SW480 (cell line): ENCODE measurements at regions not wholly inside any gene's neighbourhood (a gene's known extent, or its start where the extent isn't known, plus 50 kb on each side); places are given as distances from the start of the nearest gene placed in this dataset.
A peak's percentile ranks its signal among the peaks of the same experiment; 100 is the strongest.
"Not testable (repeated sequence)": the region's sequence is repeated elsewhere in the genome, so short reads cannot be mapped to it uniquely, and the experiment has no call there.

ENCODE experiments used
- DNase-seq: peaks from one replicate; pipeline ENCODE4 v3.0.0-alpha.2; 2016; ENCODE audit warnings: low spot score

DNA sequence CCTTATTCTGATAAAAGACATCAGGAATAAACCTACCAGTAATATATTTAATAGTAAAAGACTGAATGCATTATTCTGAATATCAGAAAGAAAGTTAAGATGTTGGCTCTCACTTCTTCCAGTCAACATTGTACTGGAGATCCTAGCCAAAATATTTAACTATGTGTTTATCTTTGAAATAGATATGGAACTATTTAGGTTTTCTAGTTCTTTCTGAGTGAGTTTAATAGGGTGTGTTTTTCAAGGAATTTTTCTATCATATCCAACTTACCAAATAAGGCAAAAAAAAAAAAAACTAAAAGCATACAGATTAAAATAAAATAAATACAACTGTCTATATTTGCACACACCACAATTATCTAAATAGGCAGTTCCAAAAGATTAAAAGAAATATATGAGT is 478.9 kb upstream of the LMO3 start:
- no peak for DNase-seq

DNA sequence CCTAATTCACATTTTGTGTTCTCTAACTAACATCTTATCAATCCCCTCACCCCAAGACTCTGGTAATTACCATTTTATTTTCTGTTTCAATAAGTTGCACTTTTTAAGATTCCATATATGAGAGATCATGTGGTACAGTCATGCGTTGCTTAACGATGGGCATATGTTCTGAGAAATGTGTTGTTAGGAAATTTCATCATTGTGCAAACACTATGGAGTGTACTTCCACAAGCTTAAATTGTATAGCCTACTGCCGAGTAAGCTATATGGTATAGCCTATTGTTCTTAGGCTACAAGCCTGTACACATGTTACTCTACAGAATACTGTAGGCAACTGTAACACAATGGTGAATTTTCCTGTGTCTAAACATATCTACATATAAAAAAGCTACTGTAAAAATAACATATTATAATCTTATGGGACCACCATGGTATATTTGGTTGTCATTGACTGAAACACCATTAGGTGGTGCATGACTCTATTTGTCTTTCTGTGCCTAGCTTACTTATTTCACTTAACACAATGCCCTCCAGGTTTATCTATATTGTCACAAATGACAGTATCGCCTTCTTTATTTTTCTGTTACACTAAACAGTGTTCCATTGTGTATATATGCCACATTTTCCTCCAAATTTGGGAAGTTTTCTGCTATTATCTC is 473.4 kb upstream of the LMO3 start:
- DNase-seq, result no peak

DNA sequence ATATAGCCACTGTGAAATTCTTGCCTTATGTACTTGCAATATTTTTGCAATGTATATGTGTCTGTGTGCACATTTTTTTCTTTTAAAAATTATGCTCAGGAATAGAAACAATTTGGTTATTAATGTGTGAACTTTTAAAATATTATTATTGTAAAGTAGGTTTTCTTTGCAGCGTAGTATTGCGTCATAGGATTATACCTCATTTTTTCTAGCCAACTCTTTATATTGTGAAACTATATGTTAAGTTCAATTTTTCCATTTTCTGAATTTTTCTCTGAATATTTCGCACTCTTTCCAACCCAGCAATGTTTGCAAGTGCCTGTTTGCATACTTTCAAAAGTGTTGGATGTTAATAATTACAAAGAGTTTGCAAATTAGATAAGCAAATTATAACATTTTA is 471.6 kb upstream of the LMO3 start:
- no peak for DNase-seq

DNA sequence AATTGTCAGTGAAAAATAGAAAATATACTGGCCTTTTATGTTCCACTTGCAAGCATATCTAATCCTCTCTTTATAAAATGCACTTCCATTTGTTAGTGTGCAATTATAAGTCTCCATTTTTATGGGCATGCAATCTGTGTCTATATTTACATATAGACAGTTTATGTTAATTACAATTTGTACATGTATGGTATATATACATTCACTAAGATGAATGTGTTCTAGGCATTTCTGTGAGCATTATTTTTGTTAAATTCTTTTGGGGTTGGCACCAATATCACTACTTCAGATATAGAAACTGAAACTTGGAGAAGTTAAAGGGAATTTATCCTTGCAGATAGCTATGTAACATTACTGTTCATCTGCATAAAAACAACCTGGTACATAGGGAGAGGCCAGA is 470.8 kb upstream of the LMO3 start:
- DNase-seq, result no peak

DNA sequence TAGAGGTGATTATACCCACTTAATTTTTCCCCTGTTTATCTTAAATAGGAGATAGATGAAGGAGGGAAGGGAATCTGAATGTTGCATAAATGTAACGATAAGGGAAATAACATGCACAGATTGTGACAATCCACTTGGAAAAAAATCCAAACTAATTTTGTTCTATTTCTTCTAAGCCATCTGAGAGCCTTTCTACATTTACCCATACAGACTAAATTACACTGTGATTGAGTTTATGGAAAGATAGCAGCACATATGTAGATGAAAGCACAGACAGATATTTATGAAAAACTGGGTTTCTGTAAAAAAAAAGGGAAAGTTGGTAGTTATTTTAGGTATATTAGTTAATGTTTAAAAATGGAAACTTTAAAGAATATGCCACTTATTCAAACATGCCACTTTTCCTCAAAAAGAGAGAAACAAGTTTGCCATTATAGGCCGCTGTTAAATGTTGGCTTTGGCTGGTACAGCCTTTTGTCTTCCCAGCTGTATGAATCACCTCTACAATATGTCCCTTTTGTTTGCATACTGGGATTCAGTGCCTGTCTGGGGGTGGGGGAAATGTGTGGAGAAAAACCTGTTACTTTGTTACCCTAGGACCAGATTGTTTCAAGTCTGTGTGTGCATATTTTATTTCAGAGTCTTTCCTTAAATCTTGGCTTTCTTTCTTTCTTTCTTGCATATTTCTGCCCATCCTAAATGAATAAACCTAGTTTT is 470.2 kb upstream of the LMO3 start:
- no peak for DNase-seq

DNA sequence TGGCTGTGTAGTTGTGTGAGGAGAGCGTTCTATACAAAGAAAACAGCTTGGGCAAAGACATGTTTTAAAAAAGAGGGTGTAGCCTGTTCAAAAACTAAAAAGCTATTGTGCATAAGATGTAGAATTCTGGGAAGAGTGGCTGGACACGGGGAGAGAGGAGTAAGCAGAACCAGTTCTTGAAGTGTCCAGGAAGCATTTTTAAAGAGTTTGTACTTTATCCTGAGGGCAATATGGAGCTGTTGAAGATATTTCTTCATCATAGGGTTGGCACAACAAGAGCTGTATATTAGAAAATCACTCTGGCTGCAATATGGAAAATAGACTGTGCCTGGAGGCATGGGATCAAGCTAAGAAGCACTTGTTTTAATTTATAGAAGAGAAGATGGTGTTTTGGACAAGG is 458.9 kb upstream of the LMO3 start:
- DNase-seq, result no peak

DNA sequence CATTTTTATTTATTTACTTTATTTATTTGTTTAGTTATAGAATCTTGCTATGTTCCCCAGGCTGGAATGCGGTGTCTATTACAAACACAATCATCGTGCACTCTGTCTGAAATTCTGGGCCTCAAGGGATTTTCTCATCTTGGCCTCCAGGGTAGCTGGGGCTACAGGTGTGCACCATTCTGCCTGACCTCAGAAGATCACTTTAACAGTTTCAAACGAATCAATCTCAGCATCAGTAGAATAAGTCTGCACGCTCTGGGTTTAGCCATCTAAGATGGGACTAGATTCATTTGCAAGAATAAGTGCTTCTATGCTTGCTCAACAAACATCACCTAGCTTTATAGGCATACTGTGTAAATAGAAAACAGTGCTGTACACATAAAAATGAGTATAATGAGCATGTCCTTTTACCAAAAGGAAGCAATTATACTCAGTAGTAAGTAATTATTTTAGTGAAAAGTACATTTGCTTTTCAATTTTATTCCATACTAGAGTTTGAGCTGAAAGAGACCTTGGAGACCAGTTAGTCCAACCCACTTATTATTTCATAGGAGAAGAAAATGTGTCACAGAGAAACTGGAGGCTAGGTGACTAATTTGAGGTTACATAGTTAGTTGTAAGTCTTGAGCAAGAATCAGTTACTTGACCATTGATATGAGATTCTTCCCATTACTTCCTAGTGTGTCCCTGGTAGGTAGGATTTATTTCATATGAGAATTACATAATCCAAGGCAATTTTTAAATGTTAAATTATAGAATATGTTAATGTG is 456.5 kb upstream of the LMO3 start:
- no peak for DNase-seq

DNA sequence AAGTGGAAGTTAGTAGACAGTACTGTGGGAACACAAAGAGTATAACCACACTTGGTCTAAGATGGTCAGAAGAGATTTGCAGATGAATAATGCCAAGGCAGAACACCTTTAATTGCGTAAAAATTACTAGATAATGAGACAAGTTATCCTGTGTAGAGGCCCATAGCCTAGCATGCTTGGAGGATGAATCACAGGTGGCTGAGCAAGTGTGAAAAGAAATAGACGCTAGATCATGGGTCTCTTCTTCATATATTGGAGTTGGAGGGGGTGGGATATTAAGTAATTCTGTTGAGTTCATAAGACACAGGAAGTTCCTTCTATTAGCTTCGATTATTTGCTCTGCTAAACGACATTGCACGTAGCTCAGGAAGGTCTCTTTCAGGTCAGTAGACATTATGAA is 454.3 kb upstream of the LMO3 start:
- no peak for DNase-seq

DNA sequence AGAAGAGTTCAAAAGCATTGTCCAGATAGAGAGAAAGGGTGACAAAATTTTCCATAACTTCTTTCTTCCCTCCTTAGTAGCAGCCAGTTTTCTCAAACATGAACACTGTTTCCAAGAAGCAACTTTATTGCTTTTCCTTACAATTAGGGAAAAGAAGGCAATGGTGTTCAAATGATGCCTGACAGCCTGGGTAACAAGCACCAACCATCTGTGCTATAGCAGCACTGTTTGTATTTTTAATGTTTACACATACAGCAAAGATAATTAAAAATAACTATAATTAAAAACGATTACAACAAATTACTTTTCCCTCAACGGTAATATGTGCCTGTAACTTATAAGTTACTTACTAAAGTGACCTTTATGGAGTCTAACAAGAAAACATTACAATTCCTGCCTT is 450.6 kb upstream of the LMO3 start:
- no peak for DNase-seq

DNA sequence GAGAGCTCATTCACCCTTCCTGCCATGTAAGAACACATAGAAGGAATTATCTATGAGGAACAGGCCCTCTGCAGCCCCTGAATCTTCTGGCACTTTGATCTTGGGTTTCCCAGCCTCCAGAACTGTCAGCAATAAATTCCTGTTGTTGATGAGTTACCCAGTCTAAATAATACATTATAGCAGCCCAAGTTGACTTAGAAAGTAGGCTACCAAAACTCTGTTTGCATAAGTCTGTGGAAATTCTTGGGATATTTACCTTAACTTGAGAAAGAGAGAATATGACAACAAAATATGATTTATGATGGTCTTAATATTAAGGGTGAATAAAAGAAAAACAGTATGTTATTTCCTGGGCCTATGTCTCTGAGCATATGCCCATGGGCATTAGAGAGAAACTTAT is 433.0 kb upstream of the LMO3 start:
- no peak for DNase-seq

DNA sequence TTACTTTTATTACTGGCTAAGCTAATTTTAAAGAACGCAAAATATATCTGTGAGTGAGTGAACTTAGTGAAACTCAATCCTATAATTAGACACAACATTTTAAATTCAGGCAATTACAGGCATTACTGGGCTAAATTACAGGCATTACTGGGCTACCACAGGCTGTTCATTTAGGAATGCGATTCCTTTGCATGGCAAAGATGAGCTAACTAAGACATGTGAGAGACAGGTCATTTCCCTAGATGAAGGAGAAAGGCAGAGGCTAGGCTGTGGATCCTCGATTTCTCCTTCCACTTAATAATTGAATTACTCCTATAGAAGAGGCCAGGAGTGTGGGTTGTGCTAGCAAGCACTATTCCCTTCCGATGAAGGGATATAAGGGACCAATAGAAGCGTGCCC is 429.4 kb upstream of the LMO3 start:
- DNase-seq, result no peak

DNA sequence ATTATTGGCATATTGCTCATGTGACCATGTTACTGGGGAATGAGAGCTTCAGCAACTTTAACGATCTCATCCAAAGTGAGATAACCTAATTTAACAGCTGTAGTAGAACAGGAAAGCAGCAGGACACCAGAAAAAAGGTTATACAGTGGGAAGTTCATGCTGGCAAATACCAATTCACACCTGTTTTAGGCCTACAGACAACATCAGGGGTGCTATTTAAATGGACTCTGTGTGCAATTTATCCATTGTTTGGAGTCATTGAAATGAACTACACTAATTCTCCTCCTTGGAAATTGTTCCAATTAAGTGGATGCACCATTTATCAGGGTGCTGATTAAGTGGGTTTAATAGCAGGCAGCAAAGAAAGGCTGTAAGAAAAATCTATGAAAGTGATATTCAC is 424.4 kb upstream of the LMO3 start:
- DNase-seq, result no peak

DNA sequence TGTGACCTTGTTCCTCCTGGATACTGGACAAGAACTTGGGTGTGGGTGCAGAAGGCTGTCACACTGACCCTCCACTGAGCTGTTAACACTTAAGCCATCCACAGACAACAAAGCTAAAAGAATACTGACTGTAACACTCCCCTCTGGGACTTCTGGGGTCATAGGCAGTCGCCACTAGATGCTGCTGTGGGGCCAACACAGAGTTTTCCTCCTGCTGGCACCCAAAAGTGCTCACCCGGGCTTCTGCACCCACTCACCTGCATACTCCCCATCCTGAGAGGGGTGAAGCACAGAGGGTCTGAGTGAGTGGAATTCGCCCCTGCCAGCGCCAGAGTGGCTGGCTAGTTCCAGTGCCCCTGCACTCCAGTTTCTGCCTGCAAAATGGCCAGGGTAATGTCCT is 422.4 kb upstream of the LMO3 start:
- no peak for DNase-seq

DNA sequence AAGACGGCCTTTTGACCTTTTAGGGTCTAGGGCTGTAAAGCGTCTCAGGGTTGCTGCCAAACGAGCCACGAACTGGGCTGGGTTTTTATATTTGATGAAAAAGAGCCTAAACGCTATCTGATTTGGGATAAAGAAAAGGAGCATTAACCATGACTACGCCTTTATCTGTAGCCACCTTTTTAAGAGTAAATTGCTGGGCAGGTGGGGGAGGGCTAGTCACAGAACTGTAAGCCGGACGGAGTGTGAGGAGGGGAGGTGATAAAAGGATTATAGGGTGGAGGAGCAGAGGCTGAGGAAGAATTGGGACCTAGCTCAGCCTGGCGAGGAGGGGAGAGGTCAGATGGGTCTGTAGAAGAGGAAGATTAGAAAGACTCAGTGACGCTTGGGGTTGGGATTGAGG is 419.5 kb upstream of the LMO3 start:
- not testable (repeated sequence) for DNase-seq

DNA sequence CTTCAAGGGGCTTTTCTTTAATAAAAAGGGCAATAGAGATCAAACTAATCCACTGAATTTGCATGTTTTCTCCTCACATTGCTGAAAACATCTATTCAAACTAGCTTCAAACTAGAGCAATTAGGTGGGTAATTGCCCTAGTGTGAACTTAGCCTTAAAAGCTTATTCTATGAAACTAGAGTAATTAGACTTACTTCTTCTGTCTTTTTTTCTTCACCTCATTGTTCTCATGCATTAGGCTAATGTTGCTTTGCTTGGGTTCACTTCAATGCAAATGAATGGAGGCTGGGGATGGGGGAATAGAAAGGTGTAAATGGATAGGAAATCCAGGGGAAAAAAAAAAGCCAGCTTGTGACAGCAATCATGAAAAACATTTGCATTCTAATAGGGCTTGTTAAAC is 414.8 kb upstream of the LMO3 start:
- DNase-seq, result no peak

DNA sequence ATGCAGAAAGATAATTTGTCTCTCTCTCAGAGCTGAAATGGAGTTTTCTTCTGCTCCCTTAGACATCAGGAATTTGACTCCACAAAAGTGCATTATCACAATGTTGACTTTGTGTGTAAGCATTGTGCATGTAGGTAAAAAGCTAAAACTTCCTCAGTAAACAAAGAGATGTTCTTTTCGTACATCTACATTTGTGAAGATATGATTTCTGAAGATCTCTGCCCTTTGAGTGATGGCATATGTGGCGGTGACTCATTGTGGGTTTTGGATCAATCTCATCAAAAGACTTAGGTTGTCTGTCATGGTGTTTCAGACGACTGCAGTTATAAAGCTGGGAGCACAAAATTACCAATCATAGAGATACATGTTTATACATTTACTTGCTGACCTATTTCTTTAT is 411.4 kb upstream of the LMO3 start:
- DNase-seq, result peak; percentile 35

DNA sequence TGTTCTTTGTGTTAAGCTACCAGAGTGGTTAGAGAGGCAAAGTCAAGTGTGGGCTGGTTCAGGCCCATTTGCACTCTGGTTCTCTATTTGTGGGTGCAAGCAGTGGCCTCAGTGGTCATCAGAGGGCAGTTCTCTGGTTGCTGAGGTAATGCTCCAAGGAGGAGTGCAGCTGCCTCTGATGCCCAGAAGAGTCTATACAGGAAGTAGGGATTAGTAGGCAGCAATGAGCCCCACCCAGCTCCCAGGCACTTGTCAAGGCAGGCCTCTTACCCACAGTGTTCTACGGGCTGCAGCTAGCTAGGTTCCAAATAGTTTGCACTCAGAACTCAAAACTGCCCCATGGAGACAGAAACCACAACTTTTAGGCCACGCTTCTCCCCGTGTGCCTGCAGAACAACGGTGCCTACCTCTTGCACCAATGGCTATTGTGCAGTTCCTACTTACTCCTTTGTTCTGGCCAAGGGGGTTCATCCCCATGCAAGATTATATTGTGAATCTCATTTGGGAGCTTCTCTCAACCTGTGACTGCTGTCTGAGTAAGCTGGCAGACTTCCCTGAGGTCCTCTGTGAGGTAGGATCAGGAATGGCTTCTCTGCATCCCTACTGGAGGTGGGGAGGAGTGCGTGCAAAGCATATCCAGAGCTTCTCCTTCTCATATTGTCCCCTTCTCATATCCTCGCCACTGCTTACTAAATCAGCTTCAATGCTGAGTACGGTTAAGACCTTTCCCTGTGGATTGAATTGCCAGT is 410.3 kb upstream of the LMO3 start:
- peak; percentile 17 for DNase-seq

DNA sequence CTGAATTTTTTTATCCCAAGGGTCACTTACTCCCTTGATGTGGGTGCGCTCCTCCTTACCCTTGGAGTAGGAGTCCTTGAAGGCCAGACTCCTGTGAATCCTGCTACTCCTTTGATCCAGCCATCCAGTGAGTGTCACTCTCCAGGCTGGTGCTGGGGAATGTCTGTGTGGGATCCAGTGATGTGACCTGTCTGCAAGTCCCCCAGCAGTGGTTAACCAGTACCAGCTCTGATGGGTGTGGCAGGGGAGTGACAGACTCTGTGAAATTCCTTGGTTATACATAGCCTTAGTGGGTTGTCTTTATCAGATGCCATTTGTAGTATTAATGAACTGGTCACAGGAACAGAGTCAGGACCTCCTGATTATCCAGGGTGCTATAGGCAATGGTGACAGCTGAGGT is 409.5 kb upstream of the LMO3 start:
- peak; percentile 49 for DNase-seq

DNA sequence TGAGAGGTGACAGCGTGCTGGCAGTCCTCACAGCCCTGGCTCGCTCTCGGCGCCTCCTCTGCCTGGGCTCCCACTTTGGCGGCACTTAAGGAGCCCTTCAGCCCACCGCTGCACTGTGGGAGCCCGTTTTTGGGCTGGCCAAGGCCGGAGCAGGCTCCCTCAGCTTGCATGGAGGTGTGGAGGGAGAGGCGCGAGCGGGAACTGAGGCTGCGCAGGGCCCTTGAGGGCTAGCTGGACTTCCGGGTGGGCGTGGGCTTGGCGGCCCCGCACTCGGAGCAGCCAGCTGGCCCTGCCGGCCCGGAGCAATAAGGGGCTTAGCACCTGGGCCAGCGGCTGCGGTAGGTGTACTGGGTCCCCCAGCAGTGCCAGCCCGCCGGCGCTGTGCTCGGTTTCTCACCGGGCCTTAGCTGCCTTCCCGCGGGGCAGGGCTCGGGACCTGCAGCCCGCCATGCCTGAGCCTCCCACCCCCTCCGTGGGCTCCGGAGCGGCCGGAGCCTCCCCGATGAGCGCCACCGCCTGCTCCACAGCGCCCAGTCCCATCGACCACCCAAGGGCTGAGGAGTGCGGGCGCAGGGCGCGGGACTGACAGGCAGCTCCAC is 401.6 kb upstream of the LMO3 start:
- not testable (repeated sequence) for DNase-seq

DNA sequence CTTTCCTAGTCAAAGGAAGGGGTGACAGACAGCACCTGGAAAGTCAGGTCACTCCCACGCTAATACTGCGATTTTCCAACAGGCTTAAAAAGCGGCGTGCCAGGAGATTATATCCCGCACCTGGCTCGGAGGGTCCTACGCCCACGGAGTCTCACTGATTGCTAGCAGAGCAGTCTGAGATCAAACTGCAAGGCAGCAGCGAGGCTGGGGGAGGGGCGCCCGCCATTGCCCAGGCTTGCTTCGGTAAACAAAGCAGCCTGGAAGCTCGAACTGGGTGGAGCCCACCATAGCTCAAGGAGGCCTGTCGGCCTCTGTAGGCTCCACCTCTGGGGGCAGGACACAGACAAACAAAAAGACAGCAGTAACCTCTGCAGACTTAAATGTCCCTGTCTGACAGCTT is 392.6 kb upstream of the LMO3 start:
- DNase-seq, result not testable (repeated sequence)

DNA sequence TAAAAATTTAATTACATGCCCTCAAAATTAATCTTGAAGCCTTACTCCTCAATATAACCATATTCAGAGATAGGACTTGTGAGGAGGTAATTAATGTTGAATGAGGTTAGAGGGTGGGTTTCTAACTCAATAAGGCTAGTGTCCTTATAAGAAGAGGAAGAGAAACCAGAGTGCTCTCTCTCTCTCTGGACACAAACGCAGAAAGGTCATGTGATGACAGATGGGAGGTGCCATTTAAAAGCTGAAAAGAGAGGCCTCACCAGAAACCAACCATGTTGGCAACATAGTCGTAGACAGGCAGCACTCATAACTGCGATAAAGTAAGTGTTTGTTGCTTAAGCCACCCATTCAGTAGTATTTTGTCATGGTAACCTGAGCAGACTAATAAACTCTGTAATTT is 378.5 kb upstream of the LMO3 start:
- no peak for DNase-seq
